ENCODE measurements at regions not wholly inside any gene's neighbourhood (a gene's known extent, or its start where the extent isn't known, plus 50 kb on each side); places are given as distances from the start of the nearest gene placed in this dataset.

- Histone ChIP-seq H3K4me3 (ENCODE audit: control insufficient read depth in 2 of 3, extremely low read depth in 1 of 3, insufficient read depth in 2 of 3, low read depth in 1 of 3, low read length in 3 of 3) (no peak overlapping the region), H3K27ac (ENCODE audit: control insufficient read depth, insufficient read depth, low read length) (no peak overlapping the region), H3K36me3 (ENCODE audit: control insufficient read depth in 2 of 2, extremely low read depth in 1 of 2, insufficient read depth in 2 of 2, low read length in 2 of 2) (no peaks in the 10 kb centered on the region), H3K27me3 (ENCODE audit: control insufficient read depth, extremely low read depth, insufficient read depth, low read length) (no peaks in the 10 kb centered on the region), H3K4me1 (ENCODE audit: control insufficient read depth, extremely low read depth, insufficient read depth, low read length) (no peaks in the 10 kb centered on the region), H3K9me1 (ENCODE audit: control insufficient read depth, extremely low read depth, insufficient read depth, low read length) (no peaks in the 10 kb centered on the region), H2AFZ (ENCODE audit: control insufficient read depth, low read length) (no peak overlapping the region), H4K20me1 (ENCODE audit: control insufficient read depth, extremely low read depth, insufficient read depth, low read length) (no peaks in the 10 kb centered on the region), H3K79me2 (ENCODE audit: control insufficient read depth, insufficient read depth, low read length) (no peaks in the 10 kb centered on the region), H3K9ac (ENCODE audit: control insufficient read depth, extremely low read depth, insufficient read depth, low read length) (no peak overlapping the region), H3K9me3 (ENCODE audit: control insufficient read depth, low read depth, low read length) (no peaks in the 10 kb centered on the region), H3K4me2 (ENCODE audit: control insufficient read depth, extremely low read depth, insufficient read depth, low read depth, low read length) (no peak overlapping the region)
- DNase-seq (ENCODE audit: low read depth, low spot score) = no peak
- FAIRE-seq = no peak
- TF ChIP-seq EZH2 (IDR thresholded peaks at IDR 0.05; ENCODE audit: low read length) = no peak
- TF ChIP-seq, protein P1, sequence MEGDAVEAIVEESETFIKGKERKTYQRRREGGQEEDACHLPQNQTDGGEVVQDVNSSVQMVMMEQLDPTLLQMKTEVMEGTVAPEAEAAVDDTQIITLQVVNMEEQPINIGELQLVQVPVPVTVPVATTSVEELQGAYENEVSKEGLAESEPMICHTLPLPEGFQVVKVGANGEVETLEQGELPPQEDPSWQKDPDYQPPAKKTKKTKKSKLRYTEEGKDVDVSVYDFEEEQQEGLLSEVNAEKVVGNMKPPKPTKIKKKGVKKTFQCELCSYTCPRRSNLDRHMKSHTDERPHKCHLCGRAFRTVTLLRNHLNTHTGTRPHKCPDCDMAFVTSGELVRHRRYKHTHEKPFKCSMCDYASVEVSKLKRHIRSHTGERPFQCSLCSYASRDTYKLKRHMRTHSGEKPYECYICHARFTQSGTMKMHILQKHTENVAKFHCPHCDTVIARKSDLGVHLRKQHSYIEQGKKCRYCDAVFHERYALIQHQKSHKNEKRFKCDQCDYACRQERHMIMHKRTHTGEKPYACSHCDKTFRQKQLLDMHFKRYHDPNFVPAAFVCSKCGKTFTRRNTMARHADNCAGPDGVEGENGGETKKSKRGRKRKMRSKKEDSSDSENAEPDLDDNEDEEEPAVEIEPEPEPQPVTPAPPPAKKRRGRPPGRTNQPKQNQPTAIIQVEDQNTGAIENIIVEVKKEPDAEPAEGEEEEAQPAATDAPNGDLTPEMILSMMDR (optimal IDR thresholded peaks at IDR 0.05 in 1 of 3, IDR thresholded peaks at IDR 0.05 in 1 of 3, conservative IDR thresholded peaks at IDR 0.05 in 1 of 3; ENCODE audit: extremely low read depth in 1 of 3, insufficient read depth in 2 of 3, low read length in 3 of 3) = no peak
- dilution Hi-C loops (cut with MboI; ENCODE audit: extremely low pct_ligation_motif_present, low sequenced_read_pairs) = no loop called here
Observed at GRCh38 chr4:66963084-66963483, 582.2 kb downstream of the CENPC start.

DNA sequence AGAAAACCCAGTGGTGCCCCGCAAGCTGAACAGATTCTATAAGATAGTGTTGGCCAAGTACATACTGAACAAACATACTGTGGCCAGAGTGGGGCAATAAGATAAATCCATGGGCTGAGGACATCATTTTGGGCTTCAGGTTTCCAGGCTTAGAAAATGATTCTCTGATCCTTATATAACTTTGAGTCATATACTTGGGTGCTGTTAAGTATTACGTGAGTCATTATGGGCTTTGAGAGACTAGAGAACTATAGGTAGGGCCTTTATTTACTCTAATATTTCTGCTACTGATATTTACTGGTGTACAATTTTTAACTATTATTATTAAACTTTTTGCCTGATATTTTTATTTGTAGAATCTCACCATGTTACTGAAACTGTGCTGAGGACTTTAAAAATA is 586.1 kb downstream of the CENPC start:
- H3K79me2 ChIP-seq (ENCODE audit: control insufficient read depth, insufficient read depth, low read length) = no peaks in the 10 kb centered on the region
- H3K9me1 ChIP-seq (ENCODE audit: control insufficient read depth, extremely low read depth, insufficient read depth, low read length) = no peaks in the 10 kb centered on the region
- no peaks in the 10 kb centered on the region for H3K9me3 ChIP-seq (ENCODE audit: control insufficient read depth, low read depth, low read length)
- no peak overlapping the region for H2AFZ ChIP-seq (ENCODE audit: control insufficient read depth, low read length)
- DNase-seq (ENCODE audit: low read depth, low spot score) (no peak), FAIRE-seq (no peak)
- no peaks in the 10 kb centered on the region for H4K20me1 ChIP-seq (ENCODE audit: control insufficient read depth, extremely low read depth, insufficient read depth, low read length)
- H3K9ac ChIP-seq (ENCODE audit: control insufficient read depth, extremely low read depth, insufficient read depth, low read length) = no peak overlapping the region
- dilution Hi-C loops (cut with MboI; ENCODE audit: extremely low pct_ligation_motif_present, low sequenced_read_pairs) = no loop called here
- no peak overlapping the region for H3K4me2 ChIP-seq (ENCODE audit: control insufficient read depth, extremely low read depth, insufficient read depth, low read depth, low read length)
- H3K36me3 ChIP-seq (ENCODE audit: control insufficient read depth in 2 of 2, extremely low read depth in 1 of 2, insufficient read depth in 2 of 2, low read length in 2 of 2) = no peaks in the 10 kb centered on the region
- no peak overlapping the region for H3K27ac ChIP-seq (ENCODE audit: control insufficient read depth, insufficient read depth, low read length)
- no peak overlapping the region for H3K4me3 ChIP-seq (ENCODE audit: control insufficient read depth in 2 of 3, extremely low read depth in 1 of 3, insufficient read depth in 2 of 3, low read depth in 1 of 3, low read length in 3 of 3)
- H3K4me1 ChIP-seq (ENCODE audit: control insufficient read depth, extremely low read depth, insufficient read depth, low read length) = no peaks in the 10 kb centered on the region
- H3K27me3 ChIP-seq (ENCODE audit: control insufficient read depth, extremely low read depth, insufficient read depth, low read length) = no peaks in the 10 kb centered on the region
- TF ChIP-seq, protein P1 (optimal IDR thresholded peaks at IDR 0.05 in 1 of 3, IDR thresholded peaks at IDR 0.05 in 1 of 3, conservative IDR thresholded peaks at IDR 0.05 in 1 of 3; ENCODE audit: extremely low read depth in 1 of 3, insufficient read depth in 2 of 3, low read length in 3 of 3) = no peak
- no peak for TF ChIP-seq EZH2 (IDR thresholded peaks at IDR 0.05; ENCODE audit: low read length)

Data from keratinocyte (primary cell).